H9 (cell line): ENCODE measurements at regions not wholly inside any gene's neighbourhood (a gene's known extent, or its start where the extent isn't known, plus 50 kb on each side); places are given as distances from the start of the nearest gene placed in this dataset.

Source experiments
- DNase-seq: peaks from one replicate; pipeline ENCODE4 v3.0.0-alpha.2; 2017
- H2AFZ ChIP-seq: one replicate; pipeline ENCODE4 v1.6.1; 2013; ENCODE audit warnings: mild to moderate bottlenecking, low read length, control low read depth, moderate library complexity
- H2AK5ac ChIP-seq: 2 replicates; pipeline ENCODE4 v1.6.1; 2013; ENCODE audit warnings: low read length, control low read depth, mixed read lengths; ENCODE audit not compliant: insufficient read length
- H2BK120ac ChIP-seq: one replicate; pipeline ENCODE4 v1.6.1; 2013; ENCODE audit warnings: low read depth, mild to moderate bottlenecking, low read length, control low read depth, inconsistent platforms; ENCODE audit not compliant: poor library complexity, severe bottlenecking
- H2BK12ac ChIP-seq: 2 replicates; pipeline ENCODE4 v1.6.1; 2013; ENCODE audit warnings: low read length, control low read depth, mixed read lengths, low read depth; ENCODE audit not compliant: insufficient read length
- H2BK15ac ChIP-seq: 2 replicates; pipeline ENCODE4 v1.6.1; 2013; ENCODE audit warnings: low read depth, low read length, control low read depth
- H2BK20ac ChIP-seq: one replicate; pipeline ENCODE4 v1.6.1; 2013; ENCODE audit warnings: low read depth, mild to moderate bottlenecking, low read length, control low read depth, inconsistent platforms; ENCODE audit not compliant: poor library complexity, severe bottlenecking
- H2BK5ac ChIP-seq: 2 replicates; pipeline ENCODE4 v1.6.1; 2013; ENCODE audit warnings: low read length, control low read depth, mixed read lengths; ENCODE audit not compliant: insufficient read length
- H3K14ac ChIP-seq: 2 replicates; pipeline ENCODE4 v1.6.1; 2013; ENCODE audit warnings: low read length, control low read depth; ENCODE audit not compliant: insufficient read depth
- H3K18ac ChIP-seq: 2 replicates; pipeline ENCODE4 v1.6.1; 2013; ENCODE audit warnings: low read depth, mild to moderate bottlenecking, mixed read lengths, low read length, control low read depth; ENCODE audit not compliant: insufficient read length
- H3K23ac ChIP-seq: 2 replicates; pipeline ENCODE4 v1.6.1; 2013; ENCODE audit warnings: low read length, control low read depth, mixed read lengths, low read depth; ENCODE audit not compliant: insufficient read length
- H3K23me2 ChIP-seq: 2 replicates; pipeline ENCODE4 v1.6.1; 2013; ENCODE audit warnings: low read depth, mild to moderate bottlenecking, mixed read lengths, low read length, control low read depth; ENCODE audit not compliant: insufficient read length, poor library complexity, severe bottlenecking
- H3K27ac ChIP-seq: 2 replicates; pipeline ENCODE4 v1.5.1; 2013; ENCODE audit warnings: low read length, control low read depth, mixed read lengths, low read depth; ENCODE audit not compliant: insufficient read length
- H3K27me3 ChIP-seq: 2 replicates; pipeline ENCODE4 v1.6.1; 2013; ENCODE audit warnings: low read length, control low read depth, inconsistent platforms; ENCODE audit not compliant: insufficient read depth
- H3K4ac ChIP-seq: 2 replicates; pipeline ENCODE4 v1.6.1; 2013; ENCODE audit warnings: low read depth, mild to moderate bottlenecking, control low read depth, inconsistent platforms, low read length, moderate library complexity
- H3K4me1 ChIP-seq: 2 replicates; pipeline ENCODE4 v1.6.1; 2013; ENCODE audit warnings: low read length, control low read depth, inconsistent platforms; ENCODE audit not compliant: insufficient read depth
- H3K4me2 ChIP-seq: 2 replicates; pipeline ENCODE4 v1.6.1; 2013; ENCODE audit warnings: low read length, control low read depth, mixed read lengths; ENCODE audit not compliant: insufficient read length, insufficient read depth
- H3K56ac ChIP-seq: 2 replicates; pipeline ENCODE4 v1.6.1; 2013; ENCODE audit warnings: low read depth, mild to moderate bottlenecking, mixed read lengths, low read length, control low read depth; ENCODE audit not compliant: insufficient read length
- H3K79me1 ChIP-seq: 2 replicates; pipeline ENCODE4 v1.6.1; 2013; ENCODE audit warnings: low read depth, mild to moderate bottlenecking, moderate library complexity, low read length, control low read depth, inconsistent platforms; ENCODE audit not compliant: insufficient read depth, poor library complexity, severe bottlenecking
- H3K79me2 ChIP-seq: 2 replicates; pipeline ENCODE4 v1.6.1; 2013; ENCODE audit warnings: low read length, control low read depth, inconsistent platforms; ENCODE audit not compliant: insufficient read depth
- H3K9ac ChIP-seq: 2 replicates; pipeline ENCODE4 v1.6.1; 2013; ENCODE audit warnings: low read length, control low read depth, mixed read lengths; ENCODE audit not compliant: insufficient read length; ENCODE audit errors: extremely low read depth
- H3K9me3 ChIP-seq: one replicate; pipeline ENCODE4 v1.6.1; 2013; ENCODE audit warnings: low read depth, low read length, inconsistent platforms; ENCODE audit not compliant: control insufficient read depth
- H3T11ph ChIP-seq: one replicate; pipeline ENCODE4 v1.6.1; 2013; ENCODE audit warnings: mild to moderate bottlenecking, low read length, control low read depth, inconsistent platforms
- H4K20me1 ChIP-seq: one replicate; pipeline ENCODE4 v1.6.1; 2013; ENCODE audit not compliant: control insufficient read depth, insufficient read length, insufficient read depth
- H4K5ac ChIP-seq: 2 replicates; pipeline ENCODE4 v1.6.1; 2013; ENCODE audit warnings: low read depth, mild to moderate bottlenecking, mixed read lengths, low read length, control low read depth; ENCODE audit not compliant: insufficient read length
- H4K8ac ChIP-seq: replicated peaks from 2 replicates; pipeline ENCODE4 v1.6.1; 2013; ENCODE audit warnings: low read length, control low read depth, mixed read lengths, low read depth; ENCODE audit not compliant: insufficient read length
- H4K91ac ChIP-seq: 2 replicates; pipeline ENCODE4 v1.6.1; 2013; ENCODE audit warnings: low read depth, mild to moderate bottlenecking, moderate library complexity, mixed read lengths, low read length, control low read depth; ENCODE audit not compliant: insufficient read length
- H3K27ac Mint-ChIP-seq, 3 experiments: 2 replicates in 2 of 3; 3 replicates in 1 of 3; pipeline ENCODE4 v1.8.0; 2020 to 2021; ENCODE audit warnings: mixed read lengths in 3 of 3, mild to moderate bottlenecking in 1 of 3, moderate library complexity in 1 of 3
- H3K27me3 Mint-ChIP-seq: 2 replicates; pipeline ENCODE4 v1.8.0; 2021; ENCODE audit warnings: low read depth, mild to moderate bottlenecking, moderate library complexity, mixed read lengths
- H3K36me3 Mint-ChIP-seq, 3 experiments: 2 replicates in 2 of 3; 3 replicates in 1 of 3; pipeline ENCODE4 v1.8.0; 2020 to 2021; ENCODE audit warnings: low read depth in 3 of 3, mixed read lengths in 3 of 3; ENCODE audit not compliant: insufficient read depth in 1 of 3
- H3K4me1 Mint-ChIP-seq, 2 experiments: 2 replicates each; pipeline ENCODE4 v1.8.0; 2020; ENCODE audit warnings: mixed read lengths in 2 of 2
- H3K4me3 Mint-ChIP-seq, 2 experiments: 2 replicates in 1 of 2; 3 replicates in 1 of 2; pipeline ENCODE4 v1.8.0; 2020 to 2021; ENCODE audit warnings: mild to moderate bottlenecking in 2 of 2, mixed read lengths in 2 of 2, moderate library complexity in 1 of 2
- H3K9me3 Mint-ChIP-seq, 2 experiments: 2 replicates in 1 of 2; 3 replicates in 1 of 2; pipeline ENCODE4 v1.8.0; 2020; ENCODE audit warnings: mild to moderate bottlenecking in 2 of 2, mixed read lengths in 2 of 2, moderate library complexity in 1 of 2
- CTCF ChIP-seq: fragments of 200-600 bp; sonication (generic); conservative IDR thresholded peaks from 3 replicates; pipeline ENCODE4 v1.8.0; 2021; ENCODE audit warnings: antibody characterized with exemption, mild to moderate bottlenecking
- WGBS: extraction: QIAGEN DNeasy Blood & Tissue Kit; methylation state at CpG from one replicate; pipeline ENCODE4 v1.1.7; 2013; ENCODE audit warnings: missing lambda C conversion rate, low lambda C conversion rate, mixed read lengths; ENCODE audit not compliant: insufficient read length; ENCODE audit errors: extremely low coverage; 5-methylcytosine and 5-hydroxymethylcytosine counted together

- Mint-ChIP-seq H3K4me3 (no peak overlapping the region), H3K27ac (no peak overlapping the region), H3K9me3 (peaks cover 0 to 7% of the 10 kb centered on the region in 2 experiments; a peak in 3 of 5 replicates), H3K36me3 (peaks cover 0 to 5% (median 0%) of the 10 kb centered on the region in 3 experiments; a peak in 1 of 7 replicates), H3K27me3 (peaks cover 2% of the 10 kb centered on the region; the same call in 1 of the 2 replicates), H3K4me1 (peaks cover 8 to 10% of the 10 kb centered on the region in 2 experiments)
- DNase-seq, result no peak
- H3K18ac ChIP-seq, result no peak overlapping the region
- no peak overlapping the region for H4K5ac ChIP-seq
- H3K27me3 ChIP-seq, result no peaks in the 10 kb centered on the region
- H2BK5ac ChIP-seq, result no peak overlapping the region
- no peaks in the 10 kb centered on the region for H3K79me2 ChIP-seq
- H3K9me3 ChIP-seq, result no peaks in the 10 kb centered on the region
- H3K4me1 ChIP-seq, result no peaks in the 10 kb centered on the region
- H2BK120ac ChIP-seq, result no peak overlapping the region
- H2BK20ac ChIP-seq, result no peak overlapping the region
- H4K20me1 ChIP-seq, result no peaks in the 10 kb centered on the region
- no peak overlapping the region for H3K23ac ChIP-seq
- H2AK5ac ChIP-seq, result no peak overlapping the region
- no peak overlapping the region for H2AFZ ChIP-seq
- TF ChIP-seq CTCF, result no peak
- no peak overlapping the region for H3K27ac ChIP-seq
- H3K23me2 ChIP-seq, result no peaks in the 10 kb centered on the region
- H3K4me2 ChIP-seq, result no peak overlapping the region
- no peak overlapping the region for H2BK12ac ChIP-seq
- no peak overlapping the region for H4K8ac ChIP-seq
- no peak overlapping the region for H4K91ac ChIP-seq
- no peak overlapping the region for H3T11ph ChIP-seq
- WGBS, result no CpG with 5 or more reads among the region's 2 CpGs
- H3K14ac ChIP-seq, result no peak overlapping the region
- H3K9ac ChIP-seq, result no peak overlapping the region
- H2BK15ac ChIP-seq, result no peak overlapping the region
- H3K79me1 ChIP-seq, result no peaks in the 10 kb centered on the region
- H3K56ac ChIP-seq, result no peak overlapping the region
- no peak overlapping the region for H3K4ac ChIP-seq
These were observed 188.2 kb upstream of the CTBP2 start for GRCh38 chr10:125348536-125348935.
